ENCODE measurements at regions not wholly inside any gene's neighbourhood (a gene's known extent, or its start where the extent isn't known, plus 50 kb on each side); places are given as distances from the start of the nearest gene placed in this dataset.
A peak's percentile ranks its signal among the peaks of the same experiment; 100 is the strongest.

- no peaks in the 10 kb centered on the region for H3K27me3 ChIP-seq (ENCODE audit: control insufficient read depth, insufficient read depth, low read length)
- H3K4me3 ChIP-seq (ENCODE audit: low read depth, low read length) = no peak overlapping the region
- H3K36me3 ChIP-seq (ENCODE audit: control insufficient read depth, insufficient read depth, low read length) = peaks cover 13% of the 10 kb centered on the region
- peak overlapping the region; percentile 24 for H3K9ac ChIP-seq (ENCODE audit: low read length)
- H3K4me1 ChIP-seq (ENCODE audit: control insufficient read depth, insufficient read depth, low read length) = peaks cover 40% of the 10 kb centered on the region
- peaks cover 21% of the 10 kb centered on the region for H3K9me3 ChIP-seq (ENCODE audit: control insufficient read depth, insufficient read depth, low read depth, low read length)
- peak overlapping the region; percentile 84 for H3K27ac ChIP-seq (ENCODE audit: low read depth, low read length)
Observed at GRCh38 chr5:12330381-12330780, 426.1 kb upstream of the CTNND2 start.

DNA sequence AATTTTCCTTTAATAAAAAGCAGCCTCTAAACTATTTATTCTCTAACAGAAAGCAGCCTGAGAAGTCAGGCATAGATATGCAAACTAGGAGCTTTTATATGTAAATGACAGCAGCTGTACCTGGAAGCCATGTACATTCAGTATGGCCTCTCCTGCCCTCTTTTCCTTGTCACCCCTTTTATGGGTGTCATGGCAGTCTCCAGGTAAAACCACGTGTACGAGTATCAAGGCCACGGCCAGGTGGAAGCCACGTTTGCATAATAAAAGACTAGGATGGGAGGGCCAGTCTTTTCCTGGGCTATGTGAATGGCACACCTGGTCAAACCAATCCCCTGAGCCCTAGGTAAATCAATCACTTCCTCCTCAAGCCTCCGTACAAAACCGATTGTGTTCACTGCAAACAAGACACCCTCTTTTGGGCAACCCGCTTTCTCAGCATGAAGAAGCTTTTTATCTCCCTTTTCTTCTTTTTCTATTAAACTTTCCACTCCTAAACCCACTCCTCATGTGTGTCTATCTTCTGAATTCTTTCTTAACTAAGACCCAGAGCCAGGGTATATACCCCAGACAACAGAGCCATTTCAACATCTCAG lies 419.5 kb upstream of the CTNND2 start:
- peaks cover 21% of the 10 kb centered on the region for H3K9me3 ChIP-seq (ENCODE audit: control insufficient read depth, insufficient read depth, low read depth, low read length)
- H3K27me3 ChIP-seq (ENCODE audit: control insufficient read depth, insufficient read depth, low read length) = no peaks in the 10 kb centered on the region
- H3K4me1 ChIP-seq (ENCODE audit: control insufficient read depth, insufficient read depth, low read length) = peaks cover 40% of the 10 kb centered on the region
- peak overlapping the region; percentile 98 for H3K27ac ChIP-seq (ENCODE audit: low read depth, low read length)
- peaks cover 13% of the 10 kb centered on the region for H3K36me3 ChIP-seq (ENCODE audit: control insufficient read depth, insufficient read depth, low read length)
- peak overlapping the region; percentile 76 for H3K9ac ChIP-seq (ENCODE audit: low read length)
- H3K4me3 ChIP-seq (ENCODE audit: low read depth, low read length) = peak overlapping the region; percentile 14; the same call in 1 of the 2 replicates

- Histone ChIP-seq H3K36me3 (ENCODE audit: control insufficient read depth, insufficient read depth, low read length) (peaks cover 6% of the 10 kb centered on the region), H3K9me3 (ENCODE audit: control insufficient read depth, insufficient read depth, low read depth, low read length) (peaks cover 6% of the 10 kb centered on the region), H3K9ac (ENCODE audit: low read length) (peak overlapping the region; percentile 78), H3K27me3 (ENCODE audit: control insufficient read depth, insufficient read depth, low read length) (no peaks in the 10 kb centered on the region), H3K4me3 (ENCODE audit: low read depth, low read length) (peak overlapping the region; percentile 17; the same call in 1 of the 2 replicates), H3K27ac (ENCODE audit: low read depth, low read length) (peak overlapping the region; percentile 98), H3K4me1 (ENCODE audit: control insufficient read depth, insufficient read depth, low read length) (peaks cover 42% of the 10 kb centered on the region)
Observed at GRCh38 chr5:12322042-12322441, 417.8 kb upstream of the CTNND2 start.

- Histone ChIP-seq H3K36me3 (ENCODE audit: control insufficient read depth, insufficient read depth, low read length) (no peaks in the 10 kb centered on the region; the same call in 1 of the 2 replicates), H3K4me3 (ENCODE audit: low read depth, low read length) (no peak overlapping the region), H3K9me3 (ENCODE audit: control insufficient read depth, insufficient read depth, low read depth, low read length) (no peaks in the 10 kb centered on the region; the same call in 1 of the 2 replicates), H3K27me3 (ENCODE audit: control insufficient read depth, insufficient read depth, low read length) (no peaks in the 10 kb centered on the region), H3K9ac (ENCODE audit: low read length) (no peak overlapping the region), H3K27ac (ENCODE audit: low read depth, low read length) (peak overlapping the region; percentile 27; the same call in 1 of the 2 replicates), H3K4me1 (ENCODE audit: control insufficient read depth, insufficient read depth, low read length) (peaks cover 47% of the 10 kb centered on the region)
Observed at GRCh38 chr5:12320331-12320730, 416.1 kb upstream of the CTNND2 start.

- Histone ChIP-seq H3K9ac (ENCODE audit: low read length) (no peak overlapping the region), H3K27me3 (ENCODE audit: control insufficient read depth, insufficient read depth, low read length) (no peaks in the 10 kb centered on the region), H3K4me1 (ENCODE audit: control insufficient read depth, insufficient read depth, low read length) (peaks cover 20% of the 10 kb centered on the region), H3K4me3 (ENCODE audit: low read depth, low read length) (no peak overlapping the region), H3K9me3 (ENCODE audit: control insufficient read depth, insufficient read depth, low read depth, low read length) (no peaks in the 10 kb centered on the region; the same call in 1 of the 2 replicates), H3K27ac (ENCODE audit: low read depth, low read length) (no peak overlapping the region), H3K36me3 (ENCODE audit: control insufficient read depth, insufficient read depth, low read length) (no peaks in the 10 kb centered on the region; the same call in 1 of the 2 replicates)
Observed at GRCh38 chr5:12316812-12317211, 412.6 kb upstream of the CTNND2 start.

GRCh38 chr5:12315461-12315860 lies 411.2 kb upstream of the CTNND2 start:
- H3K27me3 ChIP-seq (ENCODE audit: control insufficient read depth, insufficient read depth, low read length) = no peaks in the 10 kb centered on the region
- no peak overlapping the region for H3K4me3 ChIP-seq (ENCODE audit: low read depth, low read length)
- H3K9me3 ChIP-seq (ENCODE audit: control insufficient read depth, insufficient read depth, low read depth, low read length) = no peaks in the 10 kb centered on the region; the same call in 1 of the 2 replicates
- peaks cover 7% of the 10 kb centered on the region; the same call in 1 of the 2 replicates for H3K4me1 ChIP-seq (ENCODE audit: control insufficient read depth, insufficient read depth, low read length)
- H3K9ac ChIP-seq (ENCODE audit: low read length) = no peak overlapping the region
- no peaks in the 10 kb centered on the region; the same call in 1 of the 2 replicates for H3K36me3 ChIP-seq (ENCODE audit: control insufficient read depth, insufficient read depth, low read length)
- no peak overlapping the region for H3K27ac ChIP-seq (ENCODE audit: low read depth, low read length)

DNA sequence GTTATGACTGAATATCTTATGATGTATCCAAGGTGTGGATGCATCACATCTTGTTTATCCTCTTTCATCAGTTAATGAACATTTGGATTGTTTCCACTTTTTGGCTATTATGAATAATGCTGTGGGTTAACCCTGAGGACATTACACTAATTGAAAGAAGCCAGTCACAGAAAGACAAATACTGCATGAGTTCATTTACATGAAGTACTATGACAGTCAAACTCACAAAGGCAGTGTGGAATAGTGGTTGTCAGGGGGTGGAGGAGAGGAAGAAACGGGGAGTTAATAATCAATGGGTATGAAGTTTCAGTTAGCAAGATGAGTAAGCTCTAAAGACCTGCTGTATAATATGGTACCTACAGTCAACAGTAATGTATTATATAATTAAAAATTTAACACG lies 409.4 kb upstream of the CTNND2 start:
- H3K9me3 ChIP-seq (ENCODE audit: control insufficient read depth, insufficient read depth, low read depth, low read length) = no peaks in the 10 kb centered on the region; the same call in 1 of the 2 replicates
- no peaks in the 10 kb centered on the region for H3K27me3 ChIP-seq (ENCODE audit: control insufficient read depth, insufficient read depth, low read length)

DNA sequence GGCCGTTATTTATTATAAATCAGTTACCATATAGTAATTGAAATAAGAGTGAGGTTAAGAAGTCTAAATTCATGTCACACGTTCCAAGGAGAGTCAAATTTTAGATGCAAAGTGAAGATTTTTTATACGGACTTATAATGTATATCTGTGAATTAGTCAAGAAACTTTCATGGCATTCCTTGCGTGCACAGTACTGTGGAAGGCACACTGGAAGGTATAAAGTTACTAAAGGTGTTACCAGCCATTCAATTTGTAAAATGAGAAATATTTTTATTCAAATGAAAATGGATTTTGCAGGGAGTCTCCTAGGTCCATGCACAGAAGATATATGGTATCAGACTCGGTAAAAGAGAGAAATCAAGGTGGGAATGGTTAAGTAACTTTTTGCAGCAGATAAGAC lies 408.1 kb upstream of the CTNND2 start:
- no peak overlapping the region for H3K9ac ChIP-seq (ENCODE audit: low read length)
- H3K27ac ChIP-seq (ENCODE audit: low read depth, low read length) = no peak overlapping the region
- H3K4me3 ChIP-seq (ENCODE audit: low read depth, low read length) = no peak overlapping the region
- peaks cover 7% of the 10 kb centered on the region; the same call in 1 of the 2 replicates for H3K4me1 ChIP-seq (ENCODE audit: control insufficient read depth, insufficient read depth, low read length)
- H3K36me3 ChIP-seq (ENCODE audit: control insufficient read depth, insufficient read depth, low read length) = no peaks in the 10 kb centered on the region
- no peaks in the 10 kb centered on the region; the same call in 1 of the 2 replicates for H3K9me3 ChIP-seq (ENCODE audit: control insufficient read depth, insufficient read depth, low read depth, low read length)
- no peaks in the 10 kb centered on the region for H3K27me3 ChIP-seq (ENCODE audit: control insufficient read depth, insufficient read depth, low read length)

More for the DNA sequence above, 409.4 kb upstream of the CTNND2 start:
- Histone ChIP-seq H3K9ac (ENCODE audit: low read length) (no peak overlapping the region), H3K27ac (ENCODE audit: low read depth, low read length) (no peak overlapping the region), H3K36me3 (ENCODE audit: control insufficient read depth, insufficient read depth, low read length) (no peaks in the 10 kb centered on the region), H3K4me3 (ENCODE audit: low read depth, low read length) (no peak overlapping the region), H3K4me1 (ENCODE audit: control insufficient read depth, insufficient read depth, low read length) (peaks cover 7% of the 10 kb centered on the region; the same call in 1 of the 2 replicates)

DNA sequence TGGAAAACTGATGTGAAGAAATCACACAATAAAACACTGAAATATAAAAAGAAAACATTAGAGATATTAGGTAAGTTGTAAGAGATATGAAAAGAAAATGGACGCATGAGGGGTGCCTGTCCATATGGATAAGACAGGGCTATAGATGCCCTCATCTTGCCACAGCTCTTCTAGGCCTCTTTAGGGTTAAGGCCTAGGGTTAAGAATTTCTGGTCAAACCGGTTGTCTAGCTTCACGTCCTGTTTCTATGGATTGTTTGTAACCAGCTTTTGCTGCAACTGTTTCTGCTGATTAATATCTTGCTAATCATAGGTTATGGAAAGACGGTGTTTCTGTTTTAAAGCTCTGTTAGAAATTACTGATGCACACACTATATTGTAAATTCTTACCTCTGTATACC lies 389.9 kb upstream of the CTNND2 start:
- H3K4me3 ChIP-seq (ENCODE audit: low read depth, low read length) = no peak overlapping the region
- peaks cover 11% of the 10 kb centered on the region; the same call in 1 of the 2 replicates for H3K36me3 ChIP-seq (ENCODE audit: control insufficient read depth, insufficient read depth, low read length)
- H3K9me3 ChIP-seq (ENCODE audit: control insufficient read depth, insufficient read depth, low read depth, low read length) = peaks cover 27% of the 10 kb centered on the region
- no peak overlapping the region for H3K27ac ChIP-seq (ENCODE audit: low read depth, low read length)
- peaks cover 4% of the 10 kb centered on the region; the same call in 1 of the 2 replicates for H3K4me1 ChIP-seq (ENCODE audit: control insufficient read depth, insufficient read depth, low read length)
- no peaks in the 10 kb centered on the region for H3K27me3 ChIP-seq (ENCODE audit: control insufficient read depth, insufficient read depth, low read length)
- no peak overlapping the region for H3K9ac ChIP-seq (ENCODE audit: low read length)

DNA sequence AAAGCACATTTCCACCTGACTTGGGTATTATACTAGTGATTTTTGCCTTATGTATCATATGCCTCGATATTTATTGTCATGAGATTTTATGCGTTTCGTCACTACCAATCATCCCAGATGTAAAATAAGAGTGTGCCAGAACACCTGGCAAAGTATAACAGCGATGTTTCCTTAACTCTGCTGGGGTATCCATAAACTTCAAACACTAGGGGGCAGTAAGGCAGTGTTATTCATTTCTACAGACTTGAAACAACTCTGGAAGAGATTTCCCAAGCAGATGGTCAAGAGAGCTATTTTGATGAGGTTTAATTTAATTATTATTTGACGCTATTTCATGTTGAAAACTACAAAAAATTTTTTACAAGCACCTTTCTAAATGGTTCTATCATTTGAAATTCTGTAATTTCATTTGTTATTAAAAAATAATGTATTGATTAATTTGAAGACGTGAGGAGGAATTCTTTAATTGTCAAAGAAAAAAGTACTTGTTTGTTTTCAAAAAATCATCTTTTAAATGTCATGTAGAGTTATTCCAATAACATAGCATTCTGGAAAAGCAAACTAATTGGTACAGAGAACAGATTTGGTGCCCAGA lies 388.5 kb upstream of the CTNND2 start:
- Histone ChIP-seq H3K4me1 (ENCODE audit: control insufficient read depth, insufficient read depth, low read length) (peaks cover 4% of the 10 kb centered on the region; the same call in 1 of the 2 replicates), H3K27me3 (ENCODE audit: control insufficient read depth, insufficient read depth, low read length) (no peaks in the 10 kb centered on the region), H3K36me3 (ENCODE audit: control insufficient read depth, insufficient read depth, low read length) (peaks cover 11% of the 10 kb centered on the region; the same call in 1 of the 2 replicates), H3K27ac (ENCODE audit: low read depth, low read length) (no peak overlapping the region), H3K4me3 (ENCODE audit: low read depth, low read length) (no peak overlapping the region), H3K9ac (ENCODE audit: low read length) (no peak overlapping the region), H3K9me3 (ENCODE audit: control insufficient read depth, insufficient read depth, low read depth, low read length) (peaks cover 29% of the 10 kb centered on the region)

DNA sequence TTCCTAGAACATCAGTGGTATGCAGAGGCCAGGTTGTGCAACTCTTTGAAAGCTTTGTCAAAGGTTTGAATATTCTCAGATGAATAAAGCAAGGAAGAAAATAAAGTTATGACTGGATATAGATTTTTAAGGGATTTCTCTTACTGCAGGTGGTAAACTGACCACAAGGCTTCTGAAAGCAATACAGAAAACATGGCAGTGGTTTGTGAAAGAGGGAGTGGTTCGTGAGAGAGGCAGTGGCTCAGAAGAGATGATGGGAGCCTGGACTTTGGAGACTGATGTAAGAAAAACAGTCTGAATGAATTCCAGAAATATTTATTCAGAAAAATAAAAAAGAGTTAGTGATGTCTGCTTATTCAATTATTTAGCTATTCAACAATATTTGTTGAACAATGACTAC lies 380.4 kb upstream of the CTNND2 start:
- Histone ChIP-seq H3K9ac (ENCODE audit: low read length) (no peak overlapping the region), H3K4me1 (ENCODE audit: control insufficient read depth, insufficient read depth, low read length) (no peaks in the 10 kb centered on the region), H3K27me3 (ENCODE audit: control insufficient read depth, insufficient read depth, low read length) (no peaks in the 10 kb centered on the region), H3K27ac (ENCODE audit: low read depth, low read length) (no peak overlapping the region), H3K36me3 (ENCODE audit: control insufficient read depth, insufficient read depth, low read length) (no peaks in the 10 kb centered on the region), H3K9me3 (ENCODE audit: control insufficient read depth, insufficient read depth, low read depth, low read length) (peaks cover 3% of the 10 kb centered on the region; the same call in 1 of the 2 replicates), H3K4me3 (ENCODE audit: low read depth, low read length) (no peak overlapping the region)

All from HUES6 (cell line).